ENCODE measurements at regions not wholly inside any gene's neighbourhood (a gene's known extent, or its start where the extent isn't known, plus 50 kb on each side); places are given as distances from the start of the nearest gene placed in this dataset.

- no peak for TF ChIP-seq CTCF (IDR thresholded peaks at IDR 0.05; ENCODE audit: poor library complexity)
- TF ChIP-seq EZH2 (IDR thresholded peaks at IDR 0.05; ENCODE audit: borderline replicate concordance): no peak
- no peak for TF ChIP-seq EZH2phosphoT487 (IDR thresholded peaks at IDR 0.05; ENCODE audit: low read depth, severe bottlenecking, unreplicated experiment)
These were observed 117.7 kb downstream of the C4orf33 start for GRCh38 chr4:129213692-129214091.

Measured in hepatocyte (in vitro differentiated cells).